ENCODE measurements at regions not wholly inside any gene's neighbourhood (a gene's known extent, or its start where the extent isn't known, plus 50 kb on each side); places are given as distances from the start of the nearest gene placed in this dataset.
"Not testable (repeated sequence)": the region's sequence is repeated elsewhere in the genome, so short reads cannot be mapped to it uniquely, and the experiment has no call there.

DNA sequence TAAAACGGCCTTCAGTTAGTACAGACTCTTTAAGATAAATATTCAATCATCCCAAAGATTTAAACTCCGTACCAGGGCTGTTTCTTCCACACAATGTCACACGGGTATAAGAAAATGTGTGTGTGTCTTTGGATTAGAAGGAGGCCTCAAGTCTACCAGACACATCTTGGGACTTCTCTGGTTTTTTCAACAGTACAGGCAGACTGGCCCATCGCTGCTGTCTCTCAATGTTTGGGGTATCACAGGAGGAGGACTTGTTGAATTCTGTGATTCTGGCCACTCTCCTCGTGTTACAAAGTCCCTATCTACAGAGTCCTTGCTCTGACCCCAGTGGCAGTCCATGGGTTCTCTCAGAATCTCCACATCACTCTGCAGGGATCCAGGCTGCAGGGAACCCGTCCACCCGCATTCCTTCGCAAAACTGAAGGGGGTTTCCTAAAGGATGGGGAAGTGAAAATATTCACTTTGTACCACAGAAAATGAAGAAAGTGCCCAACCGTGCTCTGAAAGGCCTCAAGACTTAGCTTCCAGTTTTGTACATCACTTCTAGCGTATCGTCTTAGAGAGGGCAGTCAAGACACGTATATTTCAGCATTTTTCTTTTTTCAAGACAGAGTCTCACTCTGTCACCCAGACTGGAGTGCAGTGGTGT, 373.2 kb downstream of the NPIPA8 start:
- TF ChIP-seq, protein P1, sequence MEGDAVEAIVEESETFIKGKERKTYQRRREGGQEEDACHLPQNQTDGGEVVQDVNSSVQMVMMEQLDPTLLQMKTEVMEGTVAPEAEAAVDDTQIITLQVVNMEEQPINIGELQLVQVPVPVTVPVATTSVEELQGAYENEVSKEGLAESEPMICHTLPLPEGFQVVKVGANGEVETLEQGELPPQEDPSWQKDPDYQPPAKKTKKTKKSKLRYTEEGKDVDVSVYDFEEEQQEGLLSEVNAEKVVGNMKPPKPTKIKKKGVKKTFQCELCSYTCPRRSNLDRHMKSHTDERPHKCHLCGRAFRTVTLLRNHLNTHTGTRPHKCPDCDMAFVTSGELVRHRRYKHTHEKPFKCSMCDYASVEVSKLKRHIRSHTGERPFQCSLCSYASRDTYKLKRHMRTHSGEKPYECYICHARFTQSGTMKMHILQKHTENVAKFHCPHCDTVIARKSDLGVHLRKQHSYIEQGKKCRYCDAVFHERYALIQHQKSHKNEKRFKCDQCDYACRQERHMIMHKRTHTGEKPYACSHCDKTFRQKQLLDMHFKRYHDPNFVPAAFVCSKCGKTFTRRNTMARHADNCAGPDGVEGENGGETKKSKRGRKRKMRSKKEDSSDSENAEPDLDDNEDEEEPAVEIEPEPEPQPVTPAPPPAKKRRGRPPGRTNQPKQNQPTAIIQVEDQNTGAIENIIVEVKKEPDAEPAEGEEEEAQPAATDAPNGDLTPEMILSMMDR (IDR thresholded peaks at IDR 0.05) = no peak
- Histone ChIP-seq H3K9me3 (no peaks in the 10 kb centered on the region), H3K36me3 (no peaks in the 10 kb centered on the region), H3K27me3 (no peaks in the 10 kb centered on the region), H3K4me3 (no peak overlapping the region), H3K27ac (no peak overlapping the region), H3K4me1 (no peaks in the 10 kb centered on the region)
- intact Hi-C loops (cut with DNase I) = no loop called here
- no peak for DNase-seq (ENCODE audit: low spot score in 2 of 2)

- DNase-seq (ENCODE audit: low spot score in 2 of 2) = no peak
- H3K4me1 ChIP-seq = no peaks in the 10 kb centered on the region
- no peaks in the 10 kb centered on the region for H3K9me3 ChIP-seq
- no peaks in the 10 kb centered on the region for H3K36me3 ChIP-seq
- H3K27me3 ChIP-seq = no peaks in the 10 kb centered on the region
- intact Hi-C loops (cut with DNase I) = no loop called here
- TF ChIP-seq, protein P1 (IDR thresholded peaks at IDR 0.05) = no peak
- H3K4me3 ChIP-seq = no peak overlapping the region
- no peak overlapping the region for H3K27ac ChIP-seq
Observed at GRCh38 chr16:17962726-17963125, 373.8 kb downstream of the NPIPA8 start.

- H3K4me3 ChIP-seq; DNase-seq (ENCODE audit: low spot score in 2 of 2); H3K36me3 ChIP-seq; H3K4me1 ChIP-seq; H3K27ac ChIP-seq; H3K27me3 ChIP-seq; intact Hi-C loops (cut with DNase I); H3K9me3 ChIP-seq: not testable (repeated sequence)
Observed at GRCh38 chr16:17961822-17962221, 374.7 kb downstream of the NPIPA8 start.

DNA sequence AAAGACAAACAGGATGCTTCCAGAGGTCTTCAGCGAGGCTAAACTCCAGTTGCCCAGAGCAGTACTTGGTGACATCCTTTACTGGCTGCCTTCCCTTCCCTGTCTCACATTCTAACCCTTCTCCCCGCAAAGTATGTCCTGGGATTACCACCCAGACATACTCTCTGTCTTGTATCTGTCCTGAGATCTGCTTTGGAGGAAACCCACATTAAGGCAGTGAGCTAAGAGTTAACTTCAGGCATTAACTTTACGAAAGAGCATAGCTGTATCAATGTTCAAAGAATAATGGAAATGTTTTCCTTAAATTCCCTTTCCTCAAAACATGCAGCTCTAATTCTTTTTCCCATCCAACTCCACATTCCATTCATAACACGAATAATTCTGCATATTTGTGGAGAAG, 385.2 kb downstream of the NPIPA8 start:
- intact Hi-C loops (cut with DNase I) = no loop called here
- no peak for DNase-seq (ENCODE audit: low spot score in 2 of 2)
- Histone ChIP-seq H3K36me3 (no peaks in the 10 kb centered on the region), H3K9me3 (no peaks in the 10 kb centered on the region), H3K4me3 (no peak overlapping the region), H3K27me3 (no peaks in the 10 kb centered on the region), H3K4me1 (no peaks in the 10 kb centered on the region), H3K27ac (no peak overlapping the region)
- TF ChIP-seq, protein P1 (IDR thresholded peaks at IDR 0.05) = no peak

DNA sequence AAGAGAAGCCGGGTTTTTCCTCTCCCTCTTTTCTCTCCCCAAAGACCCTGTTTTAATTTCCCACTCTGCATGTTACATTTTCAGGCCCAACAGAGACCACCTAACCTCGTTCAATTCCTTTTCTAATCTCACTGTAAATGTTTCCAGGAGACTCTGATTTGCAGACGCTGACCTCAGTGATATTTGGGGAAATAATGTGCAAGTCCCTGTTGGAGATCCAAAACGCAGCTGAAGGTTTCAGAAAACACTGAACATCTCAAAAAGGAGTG, 386.6 kb downstream of the NPIPA8 start:
- no peak for DNase-seq (ENCODE audit: low spot score in 2 of 2)
- intact Hi-C loops (cut with DNase I) = no loop called here
- H3K36me3 ChIP-seq = no peaks in the 10 kb centered on the region
- no peaks in the 10 kb centered on the region for H3K4me1 ChIP-seq
- no peak overlapping the region for H3K27ac ChIP-seq
- no peak overlapping the region for H3K4me3 ChIP-seq
- no peaks in the 10 kb centered on the region for H3K9me3 ChIP-seq
- H3K27me3 ChIP-seq = no peaks in the 10 kb centered on the region
- TF ChIP-seq, protein P1 (IDR thresholded peaks at IDR 0.05) = no peak

- H3K4me3 ChIP-seq = no peak overlapping the region
- intact Hi-C loops (cut with DNase I) = no loop called here
- TF ChIP-seq, protein P1 (IDR thresholded peaks at IDR 0.05) = no peak
- no peaks in the 10 kb centered on the region for H3K27me3 ChIP-seq
- H3K36me3 ChIP-seq = no peaks in the 10 kb centered on the region
- no peak for DNase-seq (ENCODE audit: low spot score in 2 of 2)
- H3K9me3 ChIP-seq = no peaks in the 10 kb centered on the region
- H3K4me1 ChIP-seq = no peaks in the 10 kb centered on the region
- H3K27ac ChIP-seq = no peak overlapping the region
Observed at GRCh38 chr16:17949141-17949981, 387.2 kb downstream of the NPIPA8 start.
